ENCODE measurements at regions not wholly inside any gene's neighbourhood (a gene's known extent, or its start where the extent isn't known, plus 50 kb on each side); places are given as distances from the start of the nearest gene placed in this dataset.

GRCh38 chr14:22325676-22326400, 263.2 kb downstream of the DAD1 start:
- TF ChIP-seq CTCF (IDR thresholded peaks at IDR 0.05 in 4 of 5, conservative IDR thresholded peaks at IDR 0.05 in 1 of 5) (no peak), POLR2A (IDR thresholded peaks at IDR 0.05) (no peak)
